ENCODE measurements at regions not wholly inside any gene's neighbourhood (a gene's known extent, or its start where the extent isn't known, plus 50 kb on each side); places are given as distances from the start of the nearest gene placed in this dataset.

- TF ChIP-seq CTCF (IDR thresholded peaks at IDR 0.05; ENCODE audit: poor library complexity) (no peak), EZH2phosphoT487 (IDR thresholded peaks at IDR 0.05; ENCODE audit: low read depth, severe bottlenecking, unreplicated experiment) (no peak)
Observed at GRCh38 chr5:36792560-36793180, 83.9 kb upstream of the NIPBL start.
